Cerebellar nuclear complex (tissue), 1 donor: ENCODE measurements at regions not wholly inside any gene's neighbourhood (a gene's known extent, or its start where the extent isn't known, plus 50 kb on each side); places are given as distances from the start of the nearest gene placed in this dataset.

Experiments used
- DNase-seq, 2 experiments: peaks; one replicate each; lab custom pipeline; 2025; lab: John Stamatoyannopoulos, UW

- DNase-seq = no peak
Measured at GRCh38 chr3:117519776-117520175, 810.2 kb downstream of the TUSC7 start.

GRCh38 chr3:117520582-117520981 is 811.0 kb downstream of the TUSC7 start:
- DNase-seq = no peak

- DNase-seq = no peak
Measured at GRCh38 chr3:117523418-117523817, 813.8 kb downstream of the TUSC7 start.

DNA sequence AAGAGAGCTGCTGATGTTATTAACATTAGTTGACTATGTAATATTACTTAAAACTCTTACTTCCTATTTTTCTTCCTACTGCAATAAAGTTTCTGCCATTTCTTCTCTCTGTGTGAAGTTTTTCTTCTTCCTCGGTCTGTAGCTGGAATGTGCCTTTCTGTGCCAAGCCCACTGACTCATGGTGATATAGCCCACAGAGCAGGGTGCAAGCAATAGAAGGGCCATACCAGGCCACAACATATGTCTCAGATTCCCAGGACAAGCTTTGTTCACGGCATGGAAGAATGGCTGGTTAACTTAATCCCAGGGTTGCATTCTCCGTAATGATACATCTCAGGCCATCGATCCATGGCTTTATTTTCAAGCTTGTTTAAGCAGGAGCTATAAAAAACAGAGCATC is 815.3 kb downstream of the TUSC7 start:
- DNase-seq = no peak

- DNase-seq = no peak
Measured at GRCh38 chr3:117526470-117527079, 817.0 kb downstream of the TUSC7 start.

GRCh38 chr3:117527346-117527745 is 817.8 kb downstream of the TUSC7 start:
- DNase-seq = no peak

DNA sequence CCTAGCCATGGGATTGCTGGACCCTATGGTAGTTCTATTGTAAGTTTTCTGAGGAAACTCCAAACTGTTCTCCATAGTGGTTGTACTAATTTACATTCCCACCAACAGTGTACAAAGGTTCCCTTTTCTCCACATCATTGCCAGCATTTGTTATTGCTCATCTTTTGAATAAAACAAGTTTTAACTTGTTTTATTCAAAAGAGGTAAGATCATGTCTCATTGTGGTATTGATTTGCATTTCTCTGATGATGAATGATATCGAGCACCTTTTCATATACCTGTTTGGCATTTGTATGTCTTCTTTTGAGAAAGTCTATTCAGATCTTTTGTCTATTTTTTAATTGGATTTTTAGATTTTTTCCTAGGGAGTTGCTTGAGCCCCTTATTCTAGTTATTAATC is 819.1 kb downstream of the TUSC7 start:
- no peak for DNase-seq

GRCh38 chr3:117531078-117531767 is 821.6 kb downstream of the TUSC7 start:
- no peak for DNase-seq

GRCh38 chr3:117532268-117532667 is 822.7 kb downstream of the TUSC7 start:
- DNase-seq = no peak

- DNase-seq = no peak
Measured at GRCh38 chr3:117534138-117534537, 824.6 kb downstream of the TUSC7 start.

- DNase-seq = no peak
Measured at GRCh38 chr3:117536006-117536405, 826.4 kb downstream of the TUSC7 start.

GRCh38 chr3:117537949-117538348 is 828.4 kb downstream of the TUSC7 start:
- no peak for DNase-seq

DNA sequence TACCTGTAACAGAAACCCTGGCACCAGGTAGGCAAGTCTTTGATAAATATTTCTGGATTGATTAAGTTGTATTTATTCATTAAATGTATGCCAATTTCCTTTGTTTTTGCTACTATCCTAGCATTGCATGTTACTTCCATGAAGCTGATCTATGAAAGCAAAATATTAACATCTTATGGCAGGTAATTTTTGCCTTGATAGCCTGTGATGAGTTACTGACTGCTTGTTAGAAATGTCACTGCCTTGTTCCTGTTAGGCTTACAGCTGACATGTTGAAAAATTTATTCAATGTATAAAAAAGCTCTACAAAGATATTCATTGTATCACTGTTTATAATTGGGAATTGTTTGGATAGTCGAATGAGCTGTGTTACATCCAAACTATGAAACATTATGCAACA is 830.1 kb downstream of the TUSC7 start:
- no peak for DNase-seq

- DNase-seq = no peak
Measured at GRCh38 chr3:117540597-117540996, 831.0 kb downstream of the TUSC7 start.

- no peak for DNase-seq
Measured at GRCh38 chr3:117541721-117542120, 832.1 kb downstream of the TUSC7 start.

GRCh38 chr3:117543521-117543920 is 833.9 kb downstream of the TUSC7 start:
- no peak for DNase-seq

DNA sequence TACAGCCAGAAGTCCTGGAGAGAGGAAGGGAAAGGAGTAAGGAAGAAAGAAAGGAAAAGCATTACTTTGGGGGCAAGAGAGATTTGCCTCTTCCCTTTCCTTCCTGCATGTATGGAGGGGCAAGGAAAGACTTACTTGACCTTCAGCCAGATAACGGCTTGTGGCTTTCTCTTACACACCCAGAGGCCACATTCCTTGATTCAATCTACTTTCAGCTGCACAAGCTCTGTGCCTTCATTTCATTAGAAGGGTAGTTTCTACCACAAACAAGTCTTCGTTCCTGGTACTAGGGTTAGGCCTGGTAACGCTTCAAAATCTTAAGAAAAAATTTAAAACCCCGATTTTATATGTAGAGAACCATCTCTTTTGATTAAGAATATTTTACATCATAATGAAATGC is 835.9 kb downstream of the TUSC7 start:
- DNase-seq = no peak

DNA sequence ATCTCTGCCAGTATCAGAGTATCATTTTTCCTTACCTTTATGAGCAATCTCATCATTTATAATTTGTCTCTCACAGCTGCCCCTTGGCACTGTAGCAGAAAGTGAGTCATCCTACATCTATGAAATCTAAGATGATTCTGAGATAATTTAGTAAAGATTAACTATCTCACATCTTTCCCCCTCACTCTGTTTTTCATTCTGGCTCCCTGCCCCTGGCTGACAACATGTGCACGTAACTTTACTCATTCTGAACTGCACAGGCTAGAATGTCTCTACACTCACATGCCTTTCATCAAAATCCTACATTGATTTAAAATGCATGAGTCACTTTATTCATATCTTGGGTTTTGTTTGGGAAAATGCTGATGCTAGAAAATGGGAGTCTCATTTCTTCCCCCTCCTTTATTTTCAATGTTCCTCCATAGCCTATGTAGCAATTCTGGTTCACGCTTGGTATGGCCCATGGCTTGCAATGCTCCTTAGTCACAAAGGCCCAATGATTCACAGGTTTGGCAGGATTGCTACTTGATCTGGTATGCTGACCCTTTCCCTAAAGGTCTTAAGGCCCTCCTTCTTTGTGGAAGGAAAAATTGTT is 838.5 kb downstream of the TUSC7 start:
- no peak for DNase-seq

DNA sequence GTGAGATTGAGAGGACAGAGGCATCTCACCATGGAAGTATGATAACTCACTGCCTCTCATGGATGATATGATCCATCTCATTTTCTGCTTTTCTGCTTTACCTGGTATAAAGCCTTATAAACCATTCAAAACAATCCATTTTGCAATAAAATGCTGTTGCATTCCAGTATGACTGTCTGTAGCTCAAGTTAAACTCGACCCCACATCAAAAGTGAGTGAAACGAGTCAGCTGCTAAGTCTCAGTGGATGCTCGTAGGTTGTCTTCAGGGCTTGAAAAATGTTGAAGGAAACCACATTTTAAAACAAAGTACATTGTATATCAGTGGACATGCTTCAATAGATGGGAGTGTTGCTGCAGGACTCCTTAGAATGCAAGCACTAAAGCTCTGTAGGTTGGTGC is 839.0 kb downstream of the TUSC7 start:
- DNase-seq = no peak

DNA sequence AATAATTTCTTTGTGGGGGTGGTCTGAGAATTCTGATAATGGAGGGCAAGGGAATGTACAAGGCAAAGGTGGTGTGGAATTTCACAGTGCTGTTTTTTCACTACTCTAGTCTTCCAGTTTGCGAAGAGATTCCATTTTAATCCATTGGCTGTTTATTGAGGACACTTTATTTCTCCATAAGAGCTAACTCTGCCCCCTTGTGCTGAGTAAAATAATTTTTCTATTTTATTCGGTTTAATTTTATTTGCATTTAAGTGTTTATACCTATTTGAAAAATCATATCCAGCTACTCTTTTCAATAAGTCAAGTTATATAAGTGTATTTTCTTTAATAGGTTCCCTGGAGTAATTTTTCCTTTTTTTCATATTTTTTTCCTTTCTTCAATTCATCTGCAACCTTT is 840.1 kb downstream of the TUSC7 start:
- no peak for DNase-seq

DNA sequence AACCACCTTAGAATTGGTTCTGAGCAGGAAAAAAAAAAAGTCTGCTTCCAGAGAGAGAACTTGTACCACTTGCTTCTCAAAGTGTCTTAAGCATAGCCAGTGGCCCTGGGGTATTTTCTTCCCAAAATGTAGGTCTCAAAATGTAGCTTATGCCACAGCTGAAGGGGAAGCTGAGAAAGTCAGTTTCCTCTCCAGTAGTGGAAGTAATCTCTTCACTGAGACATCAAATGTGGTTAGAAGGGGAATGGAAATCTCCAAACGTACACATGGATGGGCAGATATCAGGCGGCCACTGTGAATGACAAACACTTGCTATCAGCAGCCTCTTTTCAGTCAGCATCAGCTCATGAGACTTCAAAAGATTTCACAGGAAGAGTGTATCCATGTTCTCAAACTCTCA is 841.2 kb downstream of the TUSC7 start:
- DNase-seq = no peak

DNA sequence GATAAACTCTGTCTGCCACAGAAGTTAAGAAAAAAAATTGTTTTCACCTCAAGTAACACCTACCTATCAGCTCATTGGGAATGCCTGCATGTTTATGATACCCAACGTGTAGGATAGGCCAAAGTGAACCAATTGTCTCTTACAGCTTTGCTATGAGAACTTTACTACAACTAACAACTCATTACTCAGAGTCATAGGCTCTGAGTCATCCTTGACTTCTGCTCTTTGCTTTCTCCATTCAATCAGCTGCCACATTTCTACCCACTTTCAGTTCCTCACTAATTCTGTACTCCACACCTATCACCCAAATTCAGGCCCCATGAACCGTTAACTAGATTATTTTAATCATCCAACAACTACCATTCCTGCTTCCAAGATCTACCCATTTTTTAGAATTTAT is 843.9 kb downstream of the TUSC7 start:
- DNase-seq = no peak

- DNase-seq = no peak
Measured at GRCh38 chr3:117556646-117557407, 847.2 kb downstream of the TUSC7 start.
